RWPE2 (cell line): ENCODE measurements at regions not wholly inside any gene's neighbourhood (a gene's known extent, or its start where the extent isn't known, plus 50 kb on each side); places are given as distances from the start of the nearest gene placed in this dataset.

Experiments used
- ATAC-seq: fragments of 200-7000 bp; cut with Tn5 transposase; 3 replicates; pipeline ENCODE4 v1.9.1; 2021; ENCODE audit warnings: low read depth
- DNase-seq: peaks from one replicate; pipeline ENCODE4 v3.0.0-alpha.2; 2020; ENCODE audit warnings: low spot score
- H3K27ac ChIP-seq: fragments of 450-650 bp; 2 replicates; pipeline ENCODE4 v1.5.1; 2017; ENCODE audit warnings: mild to moderate bottlenecking; ENCODE audit not compliant: poor library complexity, severe bottlenecking
- H3K27me3 ChIP-seq: fragments of 250-450 bp; sonication (Bioruptor Pico); 2 replicates; pipeline ENCODE4 v1.5.1; 2021; ENCODE audit warnings: mild to moderate bottlenecking, moderate library complexity; ENCODE audit not compliant: insufficient read depth, poor library complexity, severe bottlenecking
- H3K36me3 ChIP-seq: fragments of 250-450 bp; sonication (Bioruptor Pico); 2 replicates; pipeline ENCODE4 v1.5.1; 2020; ENCODE audit warnings: low read depth, mild to moderate bottlenecking, moderate library complexity
- H3K4me1 ChIP-seq: fragments of 250-450 bp; sonication (Bioruptor Pico); 2 replicates; pipeline ENCODE4 v1.5.1; 2021; ENCODE audit warnings: mild to moderate bottlenecking, moderate library complexity; ENCODE audit not compliant: insufficient read depth, poor library complexity, severe bottlenecking
- H3K4me3 ChIP-seq: fragments of 250-450 bp; sonication (Bioruptor Pico); 2 replicates; pipeline ENCODE4 v1.5.1; 2021; ENCODE audit warnings: mild to moderate bottlenecking, moderate library complexity; ENCODE audit not compliant: severe bottlenecking
- H3K9me3 ChIP-seq: fragments of 250-450 bp; sonication (Bioruptor Pico); 2 replicates; pipeline ENCODE4 v1.5.1; 2021; ENCODE audit warnings: mild to moderate bottlenecking, moderate library complexity; ENCODE audit not compliant: severe bottlenecking
- TF ChIP-seq, protein P1 (sequence below): fragments of 450-650 bp; IDR thresholded peaks from one replicate; pipeline ENCODE4 v1.5.1; 2017; ENCODE audit warnings: mild to moderate bottlenecking, moderate library complexity; ENCODE audit not compliant: poor library complexity, severe bottlenecking

DNA sequence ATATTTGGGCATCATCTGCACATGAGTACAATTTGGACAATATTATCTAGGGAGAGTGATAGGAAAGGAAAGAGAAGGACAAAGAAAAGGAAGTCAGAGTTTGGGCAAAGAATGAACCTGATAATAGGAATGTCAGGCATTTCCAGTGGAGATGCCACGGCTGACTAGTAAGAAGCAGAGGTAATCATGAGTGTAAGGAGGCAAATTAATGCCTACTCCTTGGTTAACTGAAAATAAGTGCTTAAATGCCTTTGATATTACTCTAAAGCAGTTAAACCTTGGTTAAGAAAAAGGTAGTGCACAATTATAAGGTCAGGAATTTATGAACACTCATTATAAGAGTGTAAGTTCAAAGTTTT lies 99.2 kb upstream of the DDIT4L start:
- no peaks in the 10 kb centered on the region for H3K9me3 ChIP-seq
- DNase-seq (no peak), ATAC-seq (peak; percentile 75)
- H3K4me1 ChIP-seq, result peaks cover 20% of the 10 kb centered on the region
- H3K36me3 ChIP-seq, result no peaks in the 10 kb centered on the region
- peak overlapping the region; percentile 91 for H3K27ac ChIP-seq
- no peak overlapping the region for H3K4me3 ChIP-seq
- TF ChIP-seq, protein P1, sequence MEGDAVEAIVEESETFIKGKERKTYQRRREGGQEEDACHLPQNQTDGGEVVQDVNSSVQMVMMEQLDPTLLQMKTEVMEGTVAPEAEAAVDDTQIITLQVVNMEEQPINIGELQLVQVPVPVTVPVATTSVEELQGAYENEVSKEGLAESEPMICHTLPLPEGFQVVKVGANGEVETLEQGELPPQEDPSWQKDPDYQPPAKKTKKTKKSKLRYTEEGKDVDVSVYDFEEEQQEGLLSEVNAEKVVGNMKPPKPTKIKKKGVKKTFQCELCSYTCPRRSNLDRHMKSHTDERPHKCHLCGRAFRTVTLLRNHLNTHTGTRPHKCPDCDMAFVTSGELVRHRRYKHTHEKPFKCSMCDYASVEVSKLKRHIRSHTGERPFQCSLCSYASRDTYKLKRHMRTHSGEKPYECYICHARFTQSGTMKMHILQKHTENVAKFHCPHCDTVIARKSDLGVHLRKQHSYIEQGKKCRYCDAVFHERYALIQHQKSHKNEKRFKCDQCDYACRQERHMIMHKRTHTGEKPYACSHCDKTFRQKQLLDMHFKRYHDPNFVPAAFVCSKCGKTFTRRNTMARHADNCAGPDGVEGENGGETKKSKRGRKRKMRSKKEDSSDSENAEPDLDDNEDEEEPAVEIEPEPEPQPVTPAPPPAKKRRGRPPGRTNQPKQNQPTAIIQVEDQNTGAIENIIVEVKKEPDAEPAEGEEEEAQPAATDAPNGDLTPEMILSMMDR, result no peak
- H3K27me3 ChIP-seq, result no peaks in the 10 kb centered on the region

DNA sequence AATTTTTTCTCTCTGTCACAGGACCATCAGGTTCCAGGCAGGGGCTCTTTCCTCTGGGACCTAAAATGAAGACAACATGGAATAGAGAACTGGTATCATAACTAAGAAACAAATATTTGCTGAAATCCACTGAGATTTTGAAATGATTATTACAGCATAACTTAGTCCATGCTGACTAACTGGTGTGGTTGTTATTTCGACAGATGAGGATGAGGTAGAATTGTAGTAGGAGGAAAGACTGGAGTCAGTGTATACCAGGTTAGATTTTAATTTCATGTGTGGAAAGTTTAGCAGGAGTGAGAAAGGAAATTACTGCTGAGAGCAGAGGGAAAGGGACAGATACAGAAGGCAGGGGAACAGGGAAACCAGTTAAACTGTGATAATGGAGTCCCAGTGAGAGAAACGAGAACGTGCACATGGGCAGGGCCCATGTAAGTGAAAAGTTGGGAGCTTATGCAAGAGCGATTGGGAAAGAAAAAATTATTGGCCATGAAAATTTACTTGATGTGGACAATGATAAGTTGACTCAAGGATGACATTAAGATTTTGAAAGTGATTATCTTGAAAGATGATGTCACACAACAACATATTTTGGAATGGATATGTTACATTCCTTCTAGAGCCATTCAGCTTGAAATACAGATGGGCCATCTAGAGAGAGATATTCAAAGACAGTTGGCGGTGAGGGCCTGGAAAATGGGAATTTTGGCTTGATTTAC lies 98.7 kb upstream of the DDIT4L start:
- peaks cover 20% of the 10 kb centered on the region for H3K4me1 ChIP-seq
- no peaks in the 10 kb centered on the region for H3K9me3 ChIP-seq
- H3K27ac ChIP-seq, result peak overlapping the region; percentile 91
- DNase-seq (no peak), ATAC-seq (no peak)
- no peaks in the 10 kb centered on the region for H3K36me3 ChIP-seq
- no peaks in the 10 kb centered on the region for H3K27me3 ChIP-seq
- TF ChIP-seq, protein P1, result no peak
- H3K4me3 ChIP-seq, result no peak overlapping the region

DNA sequence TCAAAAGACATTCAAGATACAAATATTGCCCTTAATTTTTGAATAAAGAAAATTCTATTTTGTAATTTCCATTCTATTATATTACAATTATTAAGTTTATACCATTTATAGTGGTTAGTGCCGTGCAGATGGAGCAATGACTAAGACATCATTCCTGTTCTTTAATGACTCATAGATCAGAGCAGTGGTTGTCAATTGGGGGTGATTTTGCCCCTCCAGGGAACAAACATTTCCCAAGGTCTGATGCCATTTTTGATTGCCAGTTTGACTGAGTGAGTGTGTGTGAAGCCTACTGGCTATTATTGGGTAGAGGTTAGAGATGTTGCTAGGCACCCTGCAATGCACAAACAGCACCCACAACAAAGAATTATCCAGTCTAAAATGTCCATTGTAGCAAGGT lies 97.9 kb upstream of the DDIT4L start:
- Histone ChIP-seq H3K27ac (peak overlapping the region; percentile 91), H3K27me3 (no peaks in the 10 kb centered on the region), H3K36me3 (no peaks in the 10 kb centered on the region), H3K4me3 (no peak overlapping the region), H3K9me3 (no peaks in the 10 kb centered on the region), H3K4me1 (peaks cover 20% of the 10 kb centered on the region)
- DNase-seq, result no peak
- TF ChIP-seq, protein P1, result no peak
- ATAC-seq, result peak; percentile 30; the same call in 1 of the 3 replicates

DNA sequence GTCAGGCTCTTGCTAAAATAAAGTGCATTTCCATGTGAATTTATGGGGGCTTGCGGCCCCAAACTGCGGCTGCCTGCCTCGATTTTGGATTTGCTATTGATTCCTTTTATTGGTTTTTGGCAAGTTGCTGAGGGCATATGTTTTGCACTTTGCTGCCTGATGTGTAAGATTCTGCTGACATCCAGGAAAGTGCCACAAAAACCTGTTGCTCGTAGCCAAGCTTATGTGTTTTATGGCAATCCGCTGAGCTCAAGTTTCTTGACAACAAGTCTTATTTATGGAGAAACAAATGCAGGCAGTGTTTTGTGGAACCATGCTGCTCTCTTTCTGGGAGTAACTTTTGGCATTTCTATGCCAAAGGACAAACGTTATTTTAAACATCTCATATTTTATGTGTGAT lies 97.3 kb upstream of the DDIT4L start:
- ATAC-seq, result no peak
- H3K27me3 ChIP-seq, result no peaks in the 10 kb centered on the region
- peaks cover 20% of the 10 kb centered on the region for H3K4me1 ChIP-seq
- H3K9me3 ChIP-seq, result no peaks in the 10 kb centered on the region
- TF ChIP-seq, protein P1, result no peak
- no peak overlapping the region for H3K4me3 ChIP-seq
- H3K27ac ChIP-seq, result no peak overlapping the region
- DNase-seq, result no peak
- no peaks in the 10 kb centered on the region for H3K36me3 ChIP-seq

DNA sequence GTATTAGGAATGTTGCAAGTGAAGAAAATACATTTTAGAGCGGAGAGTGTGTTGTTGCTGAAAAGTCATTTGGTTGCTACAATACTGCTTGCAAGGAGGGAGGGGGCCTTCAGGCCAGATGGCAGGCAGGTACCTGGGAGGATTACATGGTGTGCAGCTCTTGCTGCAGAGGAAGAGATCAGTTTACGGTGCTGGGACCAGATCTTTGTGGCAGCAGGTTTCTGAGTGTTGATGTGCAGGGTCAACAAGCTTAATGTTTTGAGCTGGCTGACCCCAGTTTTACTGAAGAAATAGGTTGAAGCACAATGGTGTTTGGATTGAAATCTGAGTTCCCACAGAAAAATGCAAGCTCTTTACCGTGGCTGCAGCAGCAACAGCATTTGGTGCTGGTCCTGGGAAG lies 96.4 kb upstream of the DDIT4L start:
- no peaks in the 10 kb centered on the region for H3K27me3 ChIP-seq
- no peak for ATAC-seq
- no peaks in the 10 kb centered on the region for H3K36me3 ChIP-seq
- H3K9me3 ChIP-seq, result no peaks in the 10 kb centered on the region
- peaks cover 20% of the 10 kb centered on the region for H3K4me1 ChIP-seq
- no peak overlapping the region for H3K4me3 ChIP-seq
- H3K27ac ChIP-seq, result no peak overlapping the region
- TF ChIP-seq, protein P1, result no peak
- DNase-seq, result no peak
